Activated CD4-positive, alpha-beta T cell treated with anti-CD3 and anti-CD28 coated beads, Interleukin-10, Interleukin-2, amounts not matched to agents 100 ng/mL and 50 ng/mL, durations not matched to agents 16 hours and 8 hours (primary cell): ENCODE measurements at regions not wholly inside any gene's neighbourhood (a gene's known extent, or its start where the extent isn't known, plus 50 kb on each side); places are given as distances from the start of the nearest gene placed in this dataset.
"Not testable (repeated sequence)": the region's sequence is repeated elsewhere in the genome, so short reads cannot be mapped to it uniquely, and the experiment has no call there.

Experiments
- DNase-seq: peaks from one replicate; pipeline ENCODE4 v3.0.0-alpha.2; 2020

GRCh38 chr2:13768274-13768673 lies 864.2 kb upstream of the LRATD1 start:
- no peak for DNase-seq

GRCh38 chr2:13770279-13770678 lies 862.2 kb upstream of the LRATD1 start:
- no peak for DNase-seq

GRCh38 chr2:13779996-13780395 lies 852.5 kb upstream of the LRATD1 start:
- no peak for DNase-seq

GRCh38 chr2:13791019-13791547 lies 841.4 kb upstream of the LRATD1 start:
- DNase-seq = no peak

- DNase-seq = no peak
Observed at GRCh38 chr2:13806539-13806938, 826.0 kb upstream of the LRATD1 start.

GRCh38 chr2:13813236-13813635 lies 819.3 kb upstream of the LRATD1 start:
- DNase-seq = no peak

- no peak for DNase-seq
Observed at GRCh38 chr2:13818002-13818401, 814.5 kb upstream of the LRATD1 start.

- no peak for DNase-seq
Observed at GRCh38 chr2:13819896-13820295, 812.6 kb upstream of the LRATD1 start.

GRCh38 chr2:13821255-13821880 lies 811.1 kb upstream of the LRATD1 start:
- no peak for DNase-seq

GRCh38 chr2:13822365-13822764 lies 810.2 kb upstream of the LRATD1 start:
- no peak for DNase-seq

GRCh38 chr2:13826314-13826853 lies 806.1 kb upstream of the LRATD1 start:
- no peak for DNase-seq

GRCh38 chr2:13858626-13859025 lies 773.9 kb upstream of the LRATD1 start:
- no peak for DNase-seq

GRCh38 chr2:13868275-13868674 lies 764.2 kb upstream of the LRATD1 start:
- not testable (repeated sequence) for DNase-seq

- no peak for DNase-seq
Observed at GRCh38 chr2:13876491-13877037, 756.0 kb upstream of the LRATD1 start.

- no peak for DNase-seq
Observed at GRCh38 chr2:13877571-13877970, 754.9 kb upstream of the LRATD1 start.

GRCh38 chr2:13884291-13884976 lies 748.1 kb upstream of the LRATD1 start:
- DNase-seq = no peak

GRCh38 chr2:13901526-13901925 lies 731.0 kb upstream of the LRATD1 start:
- no peak for DNase-seq

- no peak for DNase-seq
Observed at GRCh38 chr2:13905831-13906230, 726.7 kb upstream of the LRATD1 start.

- DNase-seq = no peak
Observed at GRCh38 chr2:13916066-13916465, 716.5 kb upstream of the LRATD1 start.

GRCh38 chr2:13917958-13918357 lies 714.6 kb upstream of the LRATD1 start:
- DNase-seq = no peak

- no peak for DNase-seq
Observed at GRCh38 chr2:13919981-13920382, 712.5 kb upstream of the LRATD1 start.

- no peak for DNase-seq
Observed at GRCh38 chr2:13921245-13921644, 711.3 kb upstream of the LRATD1 start.

GRCh38 chr2:13923823-13924222 lies 708.7 kb upstream of the LRATD1 start:
- no peak for DNase-seq

- no peak for DNase-seq
Observed at GRCh38 chr2:13942111-13942510, 690.4 kb upstream of the LRATD1 start.
